NCI-H2196 (cell line): ENCODE measurements at regions not wholly inside any gene's neighbourhood (a gene's known extent, or its start where the extent isn't known, plus 50 kb on each side); places are given as distances from the start of the nearest gene placed in this dataset.

Experiments used
- DNase-seq: peaks from one replicate; lab custom pipeline; 2025; ENCODE audit not compliant: unreplicated experiment; lab: John Stamatoyannopoulos, UW

GRCh38 chr3:104519468-104520227 lies 847.1 kb upstream of the ALCAM start:
- no peak for DNase-seq

GRCh38 chr3:104520228-104520655 lies 846.5 kb upstream of the ALCAM start:
- no peak for DNase-seq

- no peak for DNase-seq
Observed at GRCh38 chr3:104521606-104522336, 844.9 kb upstream of the ALCAM start.

- no peak for DNase-seq
Observed at GRCh38 chr3:104523136-104523535, 843.6 kb upstream of the ALCAM start.

GRCh38 chr3:104526901-104527401 lies 839.8 kb upstream of the ALCAM start:
- no peak for DNase-seq

- no peak for DNase-seq
Observed at GRCh38 chr3:104530934-104531333, 835.8 kb upstream of the ALCAM start.

GRCh38 chr3:104536715-104537114 lies 830.0 kb upstream of the ALCAM start:
- no peak for DNase-seq

GRCh38 chr3:104537323-104537722 lies 829.4 kb upstream of the ALCAM start:
- no peak for DNase-seq

- DNase-seq, result no peak
Observed at GRCh38 chr3:104546301-104546700, 820.4 kb upstream of the ALCAM start.

- no peak for DNase-seq
Observed at GRCh38 chr3:104547031-104547430, 819.7 kb upstream of the ALCAM start.

- DNase-seq, result no peak
Observed at GRCh38 chr3:104548401-104548800, 818.3 kb upstream of the ALCAM start.

GRCh38 chr3:104549099-104549714 lies 817.5 kb upstream of the ALCAM start:
- no peak for DNase-seq

- DNase-seq, result no peak
Observed at GRCh38 chr3:104553121-104553520, 813.6 kb upstream of the ALCAM start.

- no peak for DNase-seq
Observed at GRCh38 chr3:104554425-104554824, 812.3 kb upstream of the ALCAM start.

- DNase-seq, result no peak
Observed at GRCh38 chr3:104555728-104556127, 811.0 kb upstream of the ALCAM start.

GRCh38 chr3:104556372-104557078 lies 810.2 kb upstream of the ALCAM start:
- no peak for DNase-seq

GRCh38 chr3:104561324-104561723 lies 805.4 kb upstream of the ALCAM start:
- DNase-seq, result no peak

GRCh38 chr3:104564045-104564643 lies 802.6 kb upstream of the ALCAM start:
- peak; percentile 50 for DNase-seq

GRCh38 chr3:104566054-104566453 lies 800.7 kb upstream of the ALCAM start:
- no peak for DNase-seq

GRCh38 chr3:104575634-104576033 lies 791.1 kb upstream of the ALCAM start:
- DNase-seq, result no peak

GRCh38 chr3:104578558-104578957 lies 788.2 kb upstream of the ALCAM start:
- DNase-seq, result no peak
